Epidermal melanocyte (primary cell): ENCODE measurements at regions not wholly inside any gene's neighbourhood (a gene's known extent, or its start where the extent isn't known, plus 50 kb on each side); places are given as distances from the start of the nearest gene placed in this dataset.

Experiments
- DNase-seq: peaks from one replicate; pipeline ENCODE4 v3.0.0; 2011; ENCODE audit warnings: low spot score; ENCODE audit not compliant: insufficient read length

- no peak for DNase-seq
These were observed 434.0 kb upstream of the CDH5 start for GRCh38 chr16:65932350-65933072.

GRCh38 chr16:65922923-65923322 lies 443.6 kb upstream of the CDH5 start:
- DNase-seq, result no peak

GRCh38 chr16:65919986-65920376 lies 446.5 kb upstream of the CDH5 start:
- no peak for DNase-seq

GRCh38 chr16:65919145-65919985 lies 447.1 kb upstream of the CDH5 start:
- no peak for DNase-seq

GRCh38 chr16:65917466-65917865 lies 449.0 kb upstream of the CDH5 start:
- no peak for DNase-seq

GRCh38 chr16:65916995-65917394 lies 449.5 kb upstream of the CDH5 start:
- DNase-seq, result no peak

- no peak for DNase-seq
These were observed 456.2 kb upstream of the CDH5 start for GRCh38 chr16:65910291-65910690.

GRCh38 chr16:65909310-65910050 lies 457.0 kb upstream of the CDH5 start:
- no peak for DNase-seq

GRCh38 chr16:65908568-65908967 lies 457.9 kb upstream of the CDH5 start:
- no peak for DNase-seq

- DNase-seq, result no peak
These were observed 461.2 kb upstream of the CDH5 start for GRCh38 chr16:65905331-65905730.

GRCh38 chr16:65896448-65897153 lies 469.9 kb upstream of the CDH5 start:
- DNase-seq, result no peak

GRCh38 chr16:65895906-65896305 lies 470.6 kb upstream of the CDH5 start:
- DNase-seq, result no peak

GRCh38 chr16:65895486-65895885 lies 471.0 kb upstream of the CDH5 start:
- DNase-seq, result no peak

GRCh38 chr16:65890203-65890602 lies 476.3 kb upstream of the CDH5 start:
- no peak for DNase-seq

- DNase-seq, result no peak
These were observed 476.9 kb upstream of the CDH5 start for GRCh38 chr16:65889533-65889966.

GRCh38 chr16:65888201-65888600 lies 478.3 kb upstream of the CDH5 start:
- no peak for DNase-seq

- DNase-seq, result no peak
These were observed 482.5 kb upstream of the CDH5 start for GRCh38 chr16:65884018-65884417.

- no peak for DNase-seq
These were observed 488.1 kb upstream of the CDH5 start for GRCh38 chr16:65878347-65878746.

GRCh38 chr16:65876624-65877023 lies 489.9 kb upstream of the CDH5 start:
- DNase-seq, result no peak

- no peak for DNase-seq
These were observed 490.5 kb upstream of the CDH5 start for GRCh38 chr16:65876056-65876408.

GRCh38 chr16:65875381-65876055 lies 491.0 kb upstream of the CDH5 start:
- no peak for DNase-seq
